ENCODE measurements at regions not wholly inside any gene's neighbourhood (a gene's known extent, or its start where the extent isn't known, plus 50 kb on each side); places are given as distances from the start of the nearest gene placed in this dataset.

DNA sequence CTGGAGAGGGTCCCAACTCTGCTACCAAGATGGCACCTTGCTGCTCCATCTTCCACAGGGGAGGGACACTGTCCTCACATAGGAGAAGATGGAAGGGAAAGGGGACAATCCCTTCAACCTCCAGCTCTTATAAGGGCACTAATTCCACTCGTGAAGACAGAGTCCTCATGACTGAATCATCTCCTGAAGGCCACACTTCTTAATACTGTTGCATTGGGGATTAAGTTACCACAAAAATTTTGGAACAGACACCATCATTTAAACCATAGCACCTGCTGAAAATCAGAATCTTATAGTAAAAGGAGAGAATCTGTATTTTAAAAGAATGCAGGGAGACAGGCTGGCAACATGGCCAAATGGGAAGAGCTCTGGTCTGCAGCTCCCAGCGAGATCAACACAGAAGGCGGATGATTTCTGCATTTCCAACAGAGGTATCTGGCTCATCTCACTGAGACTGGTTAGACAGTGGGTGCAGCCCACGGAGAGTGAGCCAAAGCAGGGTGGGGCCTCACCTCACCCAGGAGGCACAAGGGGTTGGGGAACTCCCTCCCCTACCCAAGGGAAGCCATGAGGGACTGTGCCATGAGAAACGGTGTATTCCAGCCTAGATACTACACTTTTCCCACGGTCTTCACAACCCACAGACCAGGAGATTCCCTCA, 69.4 kb upstream of the LIPC start:
- TF ChIP-seq CTCF (IDR thresholded peaks at IDR 0.05) (no peak), POLR2A (IDR thresholded peaks at IDR 0.05) (no peak), POLR2AphosphoS5 (IDR thresholded peaks at IDR 0.05) (no peak)

Data from breast epithelium (tissue), 3 donors.